Limb (tissue), 2 donors: ENCODE measurements at regions not wholly inside any gene's neighbourhood (a gene's known extent, or its start where the extent isn't known, plus 50 kb on each side); places are given as distances from the start of the nearest gene placed in this dataset.
"Not testable (repeated sequence)": the region's sequence is repeated elsewhere in the genome, so short reads cannot be mapped to it uniquely, and the experiment has no call there.

ENCODE experiments used
- DNase-seq, 2 donors: peaks; one replicate each; pipeline ENCODE4 v3.0.0-alpha.2; 2016; ENCODE audit errors: extremely low spot score in 2 of 2

DNA sequence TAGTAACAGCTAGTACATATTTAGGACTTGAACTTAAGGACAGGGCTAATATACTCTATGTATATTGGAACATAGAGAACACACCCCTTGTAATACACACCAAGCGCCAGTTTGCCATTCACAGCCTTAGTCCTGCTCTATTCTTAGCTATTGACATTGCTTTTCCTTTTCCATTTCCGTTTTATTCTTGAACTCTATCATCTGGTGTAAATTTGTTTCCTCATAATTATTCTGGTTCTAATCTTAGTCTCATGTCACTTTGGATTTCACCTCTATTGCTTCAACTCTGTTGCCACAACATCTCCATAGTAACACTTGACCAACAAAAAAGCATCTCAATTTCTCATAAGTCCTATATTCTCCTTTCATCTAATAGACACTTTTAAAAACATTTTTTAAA is 225.7 kb downstream of the PHLDA1 start:
- no peak for DNase-seq

- no peak for DNase-seq
Observed at GRCh38 chr12:75805320-75805719, 226.3 kb downstream of the PHLDA1 start.

- DNase-seq = no peak
Observed at GRCh38 chr12:75798136-75798926, 233.2 kb downstream of the PHLDA1 start.

- DNase-seq = no peak
Observed at GRCh38 chr12:75795125-75795524, 236.5 kb downstream of the PHLDA1 start.

DNA sequence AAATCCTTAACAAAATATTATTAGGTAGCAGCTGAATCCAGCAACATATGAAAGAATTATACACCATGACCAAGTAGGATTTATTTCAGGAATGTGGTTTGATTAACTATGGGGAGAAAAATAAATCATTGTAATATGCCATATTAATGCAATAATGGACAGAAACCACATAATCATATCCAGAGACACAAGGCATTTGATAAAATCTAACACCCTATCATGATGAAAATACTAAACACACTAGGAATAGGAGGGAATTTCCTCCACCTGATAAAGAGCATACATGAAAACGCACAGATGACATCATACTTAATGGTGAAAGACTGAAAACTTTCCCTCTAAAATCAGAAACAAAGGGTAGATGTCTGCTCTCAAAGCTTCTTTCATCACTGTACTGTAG is 238.9 kb downstream of the PHLDA1 start:
- no peak for DNase-seq

DNA sequence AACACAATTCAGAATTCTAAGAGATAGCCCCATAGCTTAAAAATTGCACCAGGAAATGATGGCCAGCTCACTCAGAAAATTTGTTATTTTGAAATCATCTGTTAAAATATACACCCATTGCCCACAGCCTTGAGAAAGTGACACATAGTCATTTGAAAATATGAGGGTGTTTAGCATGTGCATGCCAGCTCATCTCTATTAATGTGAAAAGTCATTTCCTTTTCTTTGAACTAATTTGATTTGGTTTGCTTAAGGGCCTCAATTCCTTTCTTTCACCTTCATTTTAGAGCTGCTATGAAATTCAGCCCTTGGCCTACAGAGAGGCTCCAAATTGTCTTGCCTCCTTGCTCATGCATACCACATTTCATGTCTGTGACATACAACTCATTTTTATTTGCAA is 241.4 kb downstream of the PHLDA1 start:
- DNase-seq = no peak

DNA sequence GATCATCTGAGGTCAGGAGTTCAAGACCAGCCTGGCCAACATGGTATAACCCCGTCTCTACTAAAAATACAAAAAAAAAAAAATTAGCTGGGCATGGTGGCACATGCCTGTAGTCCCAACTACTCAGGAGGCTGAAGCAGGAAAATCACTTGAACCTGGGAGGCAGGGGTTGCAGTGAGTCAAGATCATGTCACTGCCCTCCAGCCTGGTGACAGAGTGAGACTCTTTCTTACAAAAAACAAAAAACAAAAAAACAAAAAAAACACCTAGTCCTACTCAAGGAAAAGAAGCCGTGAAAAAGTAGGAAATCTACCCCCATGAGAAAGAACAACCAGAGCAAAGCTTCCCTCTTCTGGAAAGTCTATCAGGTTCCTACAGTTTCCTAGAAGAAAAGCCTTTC is 244.4 kb downstream of the PHLDA1 start:
- not testable (repeated sequence) for DNase-seq

- DNase-seq = no peak
Observed at GRCh38 chr12:75786070-75786469, 245.5 kb downstream of the PHLDA1 start.

- DNase-seq = peak in 1 of 2 donors; percentile 36
Observed at GRCh38 chr12:75784591-75784990, 247.0 kb downstream of the PHLDA1 start.

GRCh38 chr12:75783093-75783877 is 248.3 kb downstream of the PHLDA1 start:
- no peak for DNase-seq

- DNase-seq = no peak
Observed at GRCh38 chr12:75782069-75782581, 249.5 kb downstream of the PHLDA1 start.

DNA sequence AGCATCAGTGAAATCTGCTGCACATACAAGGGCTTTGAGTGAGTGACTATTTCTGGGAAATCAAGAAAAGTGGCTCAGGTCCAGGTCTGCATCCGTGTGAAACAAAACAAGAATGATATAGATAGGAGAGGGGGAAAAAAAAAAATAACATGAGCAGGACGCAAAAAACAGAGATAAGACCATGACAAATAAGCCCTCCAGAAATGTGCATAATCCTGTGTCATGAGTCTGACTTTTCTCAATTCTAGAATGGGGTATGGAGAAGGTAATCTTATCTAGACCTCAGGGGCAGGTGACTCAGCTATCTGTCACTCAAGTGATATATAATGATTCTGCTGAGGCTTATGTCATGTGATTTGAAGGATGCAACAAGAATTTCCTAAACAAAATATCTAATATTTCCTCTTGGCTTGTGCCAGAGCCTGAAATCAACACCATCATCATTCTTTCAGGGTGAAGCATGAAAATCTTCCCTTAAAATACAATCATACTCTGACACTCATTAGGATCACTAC is 250.0 kb downstream of the PHLDA1 start:
- no peak for DNase-seq

DNA sequence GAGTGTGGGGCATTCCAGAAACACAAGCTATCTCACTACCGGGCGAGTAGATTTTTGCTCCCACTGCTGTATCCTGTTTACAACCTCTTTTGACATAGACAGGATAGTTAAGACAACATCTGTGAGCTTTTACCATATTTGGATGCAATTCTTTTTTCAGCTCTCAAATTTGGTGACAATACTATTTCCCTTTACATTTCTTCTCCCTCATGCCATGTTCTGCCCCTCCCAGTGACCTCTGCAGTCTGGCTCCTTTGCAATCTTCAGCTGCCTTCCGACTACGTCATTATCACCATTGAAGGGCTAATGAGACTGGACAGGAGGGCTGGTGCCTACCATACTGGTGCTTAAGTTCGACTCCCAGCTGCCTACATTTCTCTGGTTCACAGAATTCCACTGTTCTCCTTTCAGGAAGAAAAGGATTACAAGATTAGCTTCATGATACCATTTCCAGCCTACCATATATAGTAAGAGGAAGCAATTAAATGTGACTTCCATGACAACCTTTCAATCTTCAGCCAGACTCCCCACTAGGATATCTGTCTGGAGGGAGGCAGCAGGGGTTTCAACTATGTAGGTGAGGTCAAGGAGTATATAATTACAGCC is 251.6 kb downstream of the PHLDA1 start:
- no peak for DNase-seq

DNA sequence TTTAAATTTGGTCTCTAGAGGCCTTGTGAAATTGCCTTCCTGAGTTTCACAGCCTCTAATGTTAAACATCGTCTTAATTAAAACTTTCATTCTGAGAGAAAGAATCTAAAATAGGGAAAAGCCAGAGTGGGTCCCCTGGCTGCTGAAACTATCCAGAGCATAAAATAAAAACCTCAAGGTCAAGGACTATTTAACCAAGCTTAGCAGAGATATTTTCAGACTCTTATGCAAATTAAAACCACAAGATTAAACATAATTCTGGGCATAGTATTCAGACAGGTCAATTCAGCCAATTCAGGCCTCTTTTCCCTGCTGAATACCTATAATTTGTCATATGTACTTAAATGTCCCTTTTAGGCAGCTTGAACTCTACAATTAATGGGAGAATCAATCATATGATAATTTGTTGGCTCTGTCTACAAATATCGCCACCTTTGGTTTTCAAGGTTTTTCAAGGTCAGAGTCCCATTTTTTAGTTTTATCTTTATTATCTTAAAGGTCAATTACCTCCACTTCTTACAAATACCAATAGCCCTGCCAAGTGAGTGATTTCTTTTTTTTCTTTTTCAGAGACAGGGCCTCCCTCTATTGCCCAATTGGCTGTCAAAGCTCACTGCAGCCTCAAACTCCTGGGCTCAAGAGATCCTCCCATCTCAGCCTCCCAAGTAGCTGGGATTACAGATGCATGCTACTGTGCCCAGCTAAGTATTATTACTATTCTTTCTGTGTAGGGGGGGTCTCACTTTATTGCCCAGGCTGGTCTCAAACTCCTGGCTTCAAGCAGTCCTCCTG is 257.1 kb downstream of the PHLDA1 start:
- no peak for DNase-seq

GRCh38 chr12:75773377-75773776 is 258.2 kb downstream of the PHLDA1 start:
- no peak for DNase-seq

GRCh38 chr12:75771023-75771422 is 259.6 kb upstream of the KRR1 start:
- no peak for DNase-seq

DNA sequence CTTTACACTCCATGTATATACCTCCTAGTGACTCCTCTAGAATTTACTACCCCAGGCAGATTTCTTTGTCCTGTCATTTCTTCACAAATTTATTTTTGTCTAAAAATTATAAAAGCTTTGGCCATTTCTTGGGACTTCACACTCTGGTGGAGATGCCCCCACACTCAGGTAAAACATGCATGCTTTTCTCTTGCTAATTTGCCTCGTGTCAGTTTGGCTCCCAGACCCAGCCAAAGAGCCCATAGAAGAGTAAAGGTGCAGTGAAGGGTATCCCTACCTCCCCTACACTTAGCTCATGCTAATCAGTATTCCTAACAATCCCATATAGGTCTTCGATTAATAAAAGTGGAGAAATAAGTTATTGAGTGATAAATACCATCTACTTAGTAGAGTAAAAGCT is 256.5 kb upstream of the KRR1 start:
- no peak for DNase-seq

- no peak for DNase-seq
Observed at GRCh38 chr12:75766263-75767160, 255.1 kb upstream of the KRR1 start.

GRCh38 chr12:75765170-75766059 is 254.0 kb upstream of the KRR1 start:
- no peak for DNase-seq
